GM23248 (cell line): ENCODE measurements at regions not wholly inside any gene's neighbourhood (a gene's known extent, or its start where the extent isn't known, plus 50 kb on each side); places are given as distances from the start of the nearest gene placed in this dataset.

Source experiments
- EZH2 ChIP-seq: fragments of 200-600 bp; sonication (generic); IDR thresholded peaks from 2 replicates; pipeline ENCODE4 v1.6.1; 2018; ENCODE audit warnings: antibody characterized with exemption, mild to moderate bottlenecking; ENCODE audit not compliant: insufficient read depth, poor library complexity, severe bottlenecking
- EZH2phosphoT487 ChIP-seq: fragments of 200-600 bp; sonication (generic); IDR thresholded peaks from 2 replicates; pipeline ENCODE4 v1.6.1; 2018; ENCODE audit warnings: antibody characterized with exemption, moderate library complexity, mild to moderate bottlenecking, low read depth; ENCODE audit not compliant: insufficient read depth

DNA sequence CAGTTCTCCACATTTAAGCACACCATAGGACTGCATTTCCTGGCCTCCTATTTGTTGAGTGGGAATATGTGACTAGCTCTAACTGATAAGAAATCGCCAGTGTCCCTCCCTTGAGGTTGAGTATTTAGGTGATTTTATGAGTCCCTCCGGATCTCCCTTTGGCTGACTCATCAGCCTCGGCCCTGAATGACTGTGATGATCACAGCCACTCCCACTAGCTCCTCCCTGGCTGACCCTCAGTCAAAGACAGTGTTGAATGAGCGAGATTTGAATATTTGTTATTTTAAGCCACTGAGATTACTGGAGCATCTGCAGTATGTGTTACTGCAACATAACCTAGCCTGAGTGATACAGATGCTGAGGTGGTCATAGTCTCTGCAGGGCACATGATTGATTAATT, 515.3 kb downstream of the EPHB1 start:
- no peak for TF ChIP-seq EZH2phosphoT487
- no peak for TF ChIP-seq EZH2
